HEK293 (cell line): ENCODE measurements at regions not wholly inside any gene's neighbourhood (a gene's known extent, or its start where the extent isn't known, plus 50 kb on each side); places are given as distances from the start of the nearest gene placed in this dataset.

Experiments used
- PRDM1 ChIP-seq: fragments of 450-650 bp; formaldehyde crosslinking; IDR thresholded peaks from 2 replicates; pipeline ENCODE4; 2016; ENCODE audit warnings: missing biosample characterization, missing genetic modification characterization
- ZNF24 ChIP-seq: fragments of 450-650 bp; formaldehyde crosslinking; IDR thresholded peaks from 2 replicates; pipeline ENCODE4 v1.5.1; 2016; ENCODE audit warnings: missing biosample characterization, missing genetic modification characterization
- ZNF521 ChIP-seq: fragments of 450-650 bp; formaldehyde crosslinking; IDR thresholded peaks from 2 replicates; pipeline ENCODE4 v1.5.1; 2017; ENCODE audit warnings: missing biosample characterization, mild to moderate bottlenecking, missing genetic modification characterization
- TF ChIP-seq, protein P1 (sequence below): fragments of 450-650 bp; formaldehyde crosslinking; IDR thresholded peaks from 2 replicates; pipeline ENCODE4 v1.5.1; 2016; ENCODE audit warnings: missing biosample characterization, missing genetic modification characterization

GRCh38 chr21:28639737-28640136, 352.9 kb downstream of the LTN1 start:
- TF ChIP-seq ZNF24 (tag by site-specific recombination) (no peak), PRDM1 (no peak), ZNF521 (tag by site-specific recombination) (no peak)
- TF ChIP-seq, protein P1, sequence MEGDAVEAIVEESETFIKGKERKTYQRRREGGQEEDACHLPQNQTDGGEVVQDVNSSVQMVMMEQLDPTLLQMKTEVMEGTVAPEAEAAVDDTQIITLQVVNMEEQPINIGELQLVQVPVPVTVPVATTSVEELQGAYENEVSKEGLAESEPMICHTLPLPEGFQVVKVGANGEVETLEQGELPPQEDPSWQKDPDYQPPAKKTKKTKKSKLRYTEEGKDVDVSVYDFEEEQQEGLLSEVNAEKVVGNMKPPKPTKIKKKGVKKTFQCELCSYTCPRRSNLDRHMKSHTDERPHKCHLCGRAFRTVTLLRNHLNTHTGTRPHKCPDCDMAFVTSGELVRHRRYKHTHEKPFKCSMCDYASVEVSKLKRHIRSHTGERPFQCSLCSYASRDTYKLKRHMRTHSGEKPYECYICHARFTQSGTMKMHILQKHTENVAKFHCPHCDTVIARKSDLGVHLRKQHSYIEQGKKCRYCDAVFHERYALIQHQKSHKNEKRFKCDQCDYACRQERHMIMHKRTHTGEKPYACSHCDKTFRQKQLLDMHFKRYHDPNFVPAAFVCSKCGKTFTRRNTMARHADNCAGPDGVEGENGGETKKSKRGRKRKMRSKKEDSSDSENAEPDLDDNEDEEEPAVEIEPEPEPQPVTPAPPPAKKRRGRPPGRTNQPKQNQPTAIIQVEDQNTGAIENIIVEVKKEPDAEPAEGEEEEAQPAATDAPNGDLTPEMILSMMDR (tag by site-specific recombination) = no peak
